Neuronal stem cell (in vitro differentiated cells): ENCODE measurements at regions not wholly inside any gene's neighbourhood (a gene's known extent, or its start where the extent isn't known, plus 50 kb on each side); places are given as distances from the start of the nearest gene placed in this dataset.

Source experiments
- DNase-seq: peaks from one replicate; pipeline ENCODE4 v3.0.0-alpha.2; 2013; ENCODE audit warnings: low spot score
- H2AFZ ChIP-seq: one replicate; pipeline ENCODE4 v1.6.1; 2013; ENCODE audit warnings: mild to moderate bottlenecking, low read length, inconsistent platforms
- H2AK5ac ChIP-seq: 2 replicates; pipeline ENCODE4 v1.6.1; 2013; ENCODE audit warnings: low read depth, mild to moderate bottlenecking, inconsistent platforms, low read length, moderate library complexity, mixed read lengths
- H2BK120ac ChIP-seq: 2 replicates; pipeline ENCODE4 v1.6.1; 2013; ENCODE audit warnings: low read depth, mild to moderate bottlenecking, inconsistent platforms, low read length, moderate library complexity, mixed read lengths
- H2BK12ac ChIP-seq: one replicate; pipeline ENCODE4 v1.6.1; 2013; ENCODE audit warnings: low read length, inconsistent platforms
- H2BK15ac ChIP-seq: 2 replicates; pipeline ENCODE4 v1.6.1; 2013; ENCODE audit warnings: mild to moderate bottlenecking, low read length, inconsistent platforms, mixed read lengths
- H2BK5ac ChIP-seq: one replicate; pipeline ENCODE4 v1.6.1; 2013; ENCODE audit warnings: inconsistent platforms, mild to moderate bottlenecking, low read length, moderate library complexity
- H3K14ac ChIP-seq: one replicate; pipeline ENCODE4 v1.6.1; 2013; ENCODE audit warnings: low read length, inconsistent platforms
- H3K18ac ChIP-seq: 2 replicates; pipeline ENCODE4 v1.6.1; 2013; ENCODE audit warnings: low read length, inconsistent platforms
- H3K23ac ChIP-seq: 2 replicates; pipeline ENCODE4 v1.6.1; 2013; ENCODE audit warnings: low read depth, mild to moderate bottlenecking, mixed read lengths, low read length, inconsistent platforms; ENCODE audit not compliant: poor library complexity
- H3K27ac ChIP-seq: replicated peaks from 3 replicates; pipeline ENCODE4 v1.5.1; 2013; ENCODE audit warnings: low read length, inconsistent platforms
- H3K27me3 ChIP-seq, 3 experiments: 2 replicates each; pipeline ENCODE4 v1.6.1; 2013; ENCODE audit warnings: low read length in 3 of 3, mild to moderate bottlenecking in 2 of 3, inconsistent platforms in 1 of 3, low read depth in 1 of 3, mixed read lengths in 1 of 3, moderate library complexity in 1 of 3; ENCODE audit not compliant: control insufficient read depth in 3 of 3, insufficient read depth in 3 of 3
- H3K36me3 ChIP-seq, 2 donors: replicated peaks in 1 of 2; 2 replicates each; pipeline ENCODE4 v1.6.1; 2013; ENCODE audit warnings: low read length in 2 of 2; ENCODE audit not compliant: control insufficient read depth in 2 of 2, insufficient read depth in 2 of 2
- H3K4ac ChIP-seq: 2 replicates; pipeline ENCODE4 v1.6.1; 2013; ENCODE audit warnings: inconsistent platforms, mild to moderate bottlenecking, low read length, moderate library complexity
- H3K4me1 ChIP-seq, 2 donors: 1 replicate in 1 of 2; 2 replicates in 1 of 2; pipeline ENCODE4 v1.6.1; 2013; ENCODE audit warnings: low read length in 2 of 2, low read depth in 1 of 2; ENCODE audit not compliant: control insufficient read depth in 2 of 2, insufficient read depth in 1 of 2
- H3K4me2 ChIP-seq: one replicate; pipeline ENCODE4 v1.6.1; 2013; ENCODE audit warnings: mild to moderate bottlenecking, low read length, inconsistent platforms; ENCODE audit not compliant: insufficient read depth, poor library complexity, severe bottlenecking
- H3K4me3 ChIP-seq, 2 donors: 2 replicates each; pipeline ENCODE4 v1.5.1; 2013; ENCODE audit warnings: low read length in 2 of 2, mild to moderate bottlenecking in 2 of 2, inconsistent platforms in 1 of 2, moderate library complexity in 1 of 2
- H3K79me1 ChIP-seq: one replicate; pipeline ENCODE4 v1.6.1; 2013; ENCODE audit warnings: low read depth, mild to moderate bottlenecking, inconsistent platforms, low read length, moderate library complexity
- H3K9ac ChIP-seq: one replicate; pipeline ENCODE4 v1.6.1; 2013; ENCODE audit warnings: mild to moderate bottlenecking, low read depth, low read length, inconsistent platforms; ENCODE audit not compliant: poor library complexity
- H3K9me3 ChIP-seq, 2 donors: replicated peaks in 1 of 2; 2 replicates each; pipeline versions ENCODE3 to v1.6.1; 2013; ENCODE audit warnings: low read length in 2 of 2, mild to moderate bottlenecking in 2 of 2, inconsistent platforms in 1 of 2, low read depth in 1 of 2, mixed read lengths in 1 of 2, moderate library complexity in 1 of 2; ENCODE audit not compliant: control insufficient read depth in 2 of 2, insufficient read depth in 1 of 2
- H4K8ac ChIP-seq: one replicate; pipeline ENCODE4 v1.6.1; 2013; ENCODE audit warnings: low read depth, mild to moderate bottlenecking, inconsistent platforms, low read length, moderate library complexity
- H4K91ac ChIP-seq: one replicate; pipeline ENCODE4 v1.6.1; 2013; ENCODE audit warnings: low read length, low read depth, mild to moderate bottlenecking, inconsistent platforms; ENCODE audit not compliant: poor library complexity
- WGBS, 2 donors: extraction: QIAGEN DNeasy Blood & Tissue Kit; methylation state at CpG; one replicate each; pipeline ENCODE4 v1.1.7; 2013; ENCODE audit warnings: missing lambda C conversion rate in 2 of 2, mixed read lengths in 1 of 2; ENCODE audit not compliant: insufficient read length in 2 of 2, insufficient replicate concordance in 1 of 2; ENCODE audit errors: extremely low coverage in 2 of 2; 5-methylcytosine and 5-hydroxymethylcytosine counted together

GRCh38 chr10:7475046-7475911 lies 64.4 kb upstream of the SFMBT2 start:
- no peak overlapping the region for H4K8ac ChIP-seq
- no peaks in the 10 kb centered on the region for H3K79me1 ChIP-seq
- H3K27ac ChIP-seq, result no peak overlapping the region
- H3K9me3 ChIP-seq, result no peaks in the 10 kb centered on the region
- H2BK5ac ChIP-seq, result no peak overlapping the region
- H3K4me2 ChIP-seq, result no peak overlapping the region
- no peak overlapping the region for H2AK5ac ChIP-seq
- DNase-seq, result peak; percentile 24
- H4K91ac ChIP-seq, result no peak overlapping the region
- H3K4me3 ChIP-seq, result no peak overlapping the region
- no CpG with 5 or more reads among the region's 26 CpGs for WGBS, 2 donors
- no peak overlapping the region for H2BK15ac ChIP-seq
- no peak overlapping the region for H3K14ac ChIP-seq
- no peak overlapping the region for H3K9ac ChIP-seq
- H2BK12ac ChIP-seq, result no peak overlapping the region
- H2BK120ac ChIP-seq, result no peak overlapping the region
- H3K23ac ChIP-seq, result no peak overlapping the region
- peaks cover 2 to 8% of the 10 kb centered on the region in 2 donors for H3K4me1 ChIP-seq
- no peaks in the 10 kb centered on the region for H3K27me3 ChIP-seq
- no peaks in the 10 kb centered on the region for H3K36me3 ChIP-seq
- H3K4ac ChIP-seq, result no peak overlapping the region
- peak overlapping the region; percentile 33 for H2AFZ ChIP-seq
- H3K18ac ChIP-seq, result peak overlapping the region; percentile 48

- no peak overlapping the region for H2AK5ac ChIP-seq
- no peak overlapping the region for H3K4me2 ChIP-seq
- no peaks in the 10 kb centered on the region for H3K36me3 ChIP-seq
- no peaks in the 10 kb centered on the region for H3K79me1 ChIP-seq
- no peak overlapping the region for H3K9ac ChIP-seq
- H3K18ac ChIP-seq, result no peak overlapping the region
- no peak overlapping the region for H3K4ac ChIP-seq
- no peak overlapping the region for H3K23ac ChIP-seq
- no peak overlapping the region for H2AFZ ChIP-seq
- no peak overlapping the region for H3K27ac ChIP-seq
- no peak overlapping the region for H2BK5ac ChIP-seq
- no peak overlapping the region for H2BK12ac ChIP-seq
- no peak overlapping the region for H4K91ac ChIP-seq
- H2BK120ac ChIP-seq, result no peak overlapping the region
- no peak overlapping the region for H2BK15ac ChIP-seq
- DNase-seq, result no peak
- no CpG with 5 or more reads among the region's 7 CpGs for WGBS, 2 donors
- H4K8ac ChIP-seq, result no peak overlapping the region
- no peaks in the 10 kb centered on the region for H3K27me3 ChIP-seq
- H3K14ac ChIP-seq, result no peak overlapping the region
- no peak overlapping the region for H3K4me3 ChIP-seq
- H3K9me3 ChIP-seq, result no peaks in the 10 kb centered on the region
- peaks cover 2 to 8% of the 10 kb centered on the region in 2 donors for H3K4me1 ChIP-seq
These were observed 63.6 kb upstream of the SFMBT2 start for GRCh38 chr10:7474388-7474787.

- no peak overlapping the region for H3K4ac ChIP-seq
- peaks cover 2 to 8% of the 10 kb centered on the region in 2 donors for H3K4me1 ChIP-seq
- no peaks in the 10 kb centered on the region for H3K36me3 ChIP-seq
- no peak overlapping the region for H4K91ac ChIP-seq
- no peaks in the 10 kb centered on the region for H3K27me3 ChIP-seq
- no peak overlapping the region for H2BK12ac ChIP-seq
- no peak overlapping the region for H2BK5ac ChIP-seq
- H2BK15ac ChIP-seq, result no peak overlapping the region
- H3K4me3 ChIP-seq, result no peak overlapping the region
- H3K23ac ChIP-seq, result no peak overlapping the region
- no peaks in the 10 kb centered on the region for H3K79me1 ChIP-seq
- H3K14ac ChIP-seq, result no peak overlapping the region
- H2AFZ ChIP-seq, result no peak overlapping the region
- no peak overlapping the region for H3K18ac ChIP-seq
- H3K9ac ChIP-seq, result no peak overlapping the region
- H2BK120ac ChIP-seq, result no peak overlapping the region
- no peak overlapping the region for H2AK5ac ChIP-seq
- H3K9me3 ChIP-seq, result no peaks in the 10 kb centered on the region
- H3K4me2 ChIP-seq, result no peak overlapping the region
- no peak overlapping the region for H4K8ac ChIP-seq
- no peak overlapping the region for H3K27ac ChIP-seq
- DNase-seq, result no peak
These were observed 62.6 kb upstream of the SFMBT2 start for GRCh38 chr10:7473474-7473873.

- Histone ChIP-seq H3K4me2 (no peak overlapping the region), H2BK5ac (no peak overlapping the region), H2BK120ac (no peak overlapping the region), H3K4ac (no peak overlapping the region), H3K4me3 (no peak overlapping the region), H4K8ac (no peak overlapping the region), H2AK5ac (no peak overlapping the region), H3K9me3 (no peaks in the 10 kb centered on the region), H3K27me3 (no peaks in the 10 kb centered on the region), H3K14ac (no peak overlapping the region), H3K23ac (no peak overlapping the region), H3K18ac (no peak overlapping the region), H2AFZ (no peak overlapping the region), H2BK12ac (no peak overlapping the region), H3K4me1 (peaks cover 2 to 9% of the 10 kb centered on the region in 2 donors), H3K9ac (no peak overlapping the region), H2BK15ac (no peak overlapping the region), H3K27ac (no peak overlapping the region), H3K36me3 (no peaks in the 10 kb centered on the region), H3K79me1 (no peaks in the 10 kb centered on the region), H4K91ac (no peak overlapping the region)
- whole genome bisulfite sequencing, 2 donors, result no CpG with 5 or more reads among the region's 9 CpGs
- no peak for DNase-seq
These were observed 61.0 kb upstream of the SFMBT2 start for GRCh38 chr10:7471720-7472367.
